DND-41 (cell line): ENCODE measurements at regions not wholly inside any gene's neighbourhood (a gene's known extent, or its start where the extent isn't known, plus 50 kb on each side); places are given as distances from the start of the nearest gene placed in this dataset.

ENCODE experiments used
- ATAC-seq: fragments of 200-7000 bp; cut with Tn5 transposase; 3 replicates; pipeline ENCODE4 v1.9.1; 2021; ENCODE audit warnings: low read depth; ENCODE audit not compliant: insufficient read depth
- DNase-seq: peaks from one replicate; pipeline ENCODE4 v3.0.0-alpha.2; 2020
- H2AFZ ChIP-seq: 2 replicates; pipeline ENCODE4 v1.6.0; 2012; ENCODE audit warnings: low read depth, low read length
- H3K27ac ChIP-seq: 2 replicates; pipeline ENCODE4 v1.5.1; 2012; ENCODE audit warnings: low read length, inconsistent platforms
- H3K27me3 ChIP-seq: fragments of 200-600 bp; sonication (generic); 2 replicates; pipeline ENCODE4 v1.6.0; 2012; ENCODE audit warnings: low read length, mild to moderate bottlenecking, inconsistent platforms; ENCODE audit not compliant: insufficient read depth, poor library complexity
- H3K36me3 ChIP-seq: 2 replicates; pipeline ENCODE4 v1.5.1; 2012; ENCODE audit warnings: low read length, inconsistent platforms; ENCODE audit not compliant: insufficient read depth
- H3K4me1 ChIP-seq: 2 replicates; pipeline ENCODE4 v1.5.1; 2012; ENCODE audit warnings: mild to moderate bottlenecking, low read length; ENCODE audit not compliant: insufficient read depth
- H3K4me2 ChIP-seq: 2 replicates; pipeline ENCODE4 v1.6.0; 2012; ENCODE audit warnings: mild to moderate bottlenecking, moderate library complexity, low read length, inconsistent platforms; ENCODE audit not compliant: insufficient read depth
- H3K4me3 ChIP-seq, 2 experiments: fragments of 200-600 bp in 1 of 2; shearing (Covaris generic) in 1 of 2; 2 replicates each; pipeline ENCODE4 v1.5.1; 2012 to 2016; ENCODE audit warnings: inconsistent platforms in 2 of 2, low read length in 2 of 2, mild to moderate bottlenecking in 2 of 2, low read depth in 1 of 2, moderate library complexity in 1 of 2
- H3K79me2 ChIP-seq: 2 replicates; pipeline ENCODE4 v1.6.0; 2012; ENCODE audit warnings: low read length, inconsistent platforms; ENCODE audit not compliant: insufficient read depth
- H3K9ac ChIP-seq: 2 replicates; pipeline ENCODE4 v1.6.0; 2012; ENCODE audit warnings: low read depth, mild to moderate bottlenecking, inconsistent platforms, low read length, moderate library complexity
- H3K9me3 ChIP-seq: 2 replicates; pipeline ENCODE4 v1.5.1; 2012; ENCODE audit warnings: low read length, moderate library complexity, mild to moderate bottlenecking, inconsistent platforms; ENCODE audit not compliant: insufficient read depth, severe bottlenecking
- H4K20me1 ChIP-seq: 2 replicates; pipeline ENCODE4 v1.6.0; 2012; ENCODE audit warnings: low read length; ENCODE audit not compliant: insufficient read depth
- EZH2 ChIP-seq: IDR thresholded peaks from 3 replicates; pipeline ENCODE4 v1.6.1; 2012; ENCODE audit warnings: borderline replicate concordance, low read depth, mild to moderate bottlenecking, moderate library complexity, low read length, inconsistent platforms; ENCODE audit not compliant: severe bottlenecking
- TF ChIP-seq, protein P1 (sequence below): IDR thresholded peaks from 2 replicates; pipeline ENCODE4 v1.5.1; 2012; ENCODE audit warnings: borderline replicate concordance, low read length, moderate library complexity, mild to moderate bottlenecking; ENCODE audit not compliant: poor library complexity, severe bottlenecking; ENCODE audit errors: extremely low read depth

DNA sequence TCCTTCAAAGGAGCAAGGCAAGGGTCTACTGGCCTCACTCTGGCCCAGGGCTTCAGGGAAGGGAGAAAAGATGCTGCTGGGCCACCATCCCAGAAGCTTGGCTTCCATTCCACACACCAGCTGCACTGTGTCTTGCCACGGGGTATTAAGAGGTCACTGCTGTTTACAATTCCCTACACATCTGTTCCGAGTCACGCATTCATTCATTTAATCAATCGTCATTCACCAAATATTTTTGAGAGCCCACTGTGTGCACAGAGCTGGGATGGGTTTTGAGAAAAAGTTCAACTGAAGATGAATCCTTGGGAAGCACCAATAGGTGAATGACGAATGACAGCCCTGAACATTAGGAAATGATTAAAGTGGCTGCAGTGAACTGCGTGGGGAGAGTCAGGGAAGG lies 101.7 kb downstream of the NAV1 start:
- DNase-seq = no peak
- Histone ChIP-seq H3K4me1 (no peaks in the 10 kb centered on the region), H3K4me3 (no peak overlapping the region), H3K4me2 (no peak overlapping the region), H3K27ac (no peak overlapping the region), H3K9me3 (no peaks in the 10 kb centered on the region), H4K20me1 (no peaks in the 10 kb centered on the region; the same call in 1 of the 2 replicates), H3K27me3 (peaks cover 25% of the 10 kb centered on the region), H3K79me2 (no peaks in the 10 kb centered on the region), H2AFZ (no peak overlapping the region), H3K9ac (no peak overlapping the region), H3K36me3 (no peaks in the 10 kb centered on the region)
- TF ChIP-seq, protein P1, sequence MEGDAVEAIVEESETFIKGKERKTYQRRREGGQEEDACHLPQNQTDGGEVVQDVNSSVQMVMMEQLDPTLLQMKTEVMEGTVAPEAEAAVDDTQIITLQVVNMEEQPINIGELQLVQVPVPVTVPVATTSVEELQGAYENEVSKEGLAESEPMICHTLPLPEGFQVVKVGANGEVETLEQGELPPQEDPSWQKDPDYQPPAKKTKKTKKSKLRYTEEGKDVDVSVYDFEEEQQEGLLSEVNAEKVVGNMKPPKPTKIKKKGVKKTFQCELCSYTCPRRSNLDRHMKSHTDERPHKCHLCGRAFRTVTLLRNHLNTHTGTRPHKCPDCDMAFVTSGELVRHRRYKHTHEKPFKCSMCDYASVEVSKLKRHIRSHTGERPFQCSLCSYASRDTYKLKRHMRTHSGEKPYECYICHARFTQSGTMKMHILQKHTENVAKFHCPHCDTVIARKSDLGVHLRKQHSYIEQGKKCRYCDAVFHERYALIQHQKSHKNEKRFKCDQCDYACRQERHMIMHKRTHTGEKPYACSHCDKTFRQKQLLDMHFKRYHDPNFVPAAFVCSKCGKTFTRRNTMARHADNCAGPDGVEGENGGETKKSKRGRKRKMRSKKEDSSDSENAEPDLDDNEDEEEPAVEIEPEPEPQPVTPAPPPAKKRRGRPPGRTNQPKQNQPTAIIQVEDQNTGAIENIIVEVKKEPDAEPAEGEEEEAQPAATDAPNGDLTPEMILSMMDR = no peak
- no peak for TF ChIP-seq EZH2
- ATAC-seq = no peak

DNA sequence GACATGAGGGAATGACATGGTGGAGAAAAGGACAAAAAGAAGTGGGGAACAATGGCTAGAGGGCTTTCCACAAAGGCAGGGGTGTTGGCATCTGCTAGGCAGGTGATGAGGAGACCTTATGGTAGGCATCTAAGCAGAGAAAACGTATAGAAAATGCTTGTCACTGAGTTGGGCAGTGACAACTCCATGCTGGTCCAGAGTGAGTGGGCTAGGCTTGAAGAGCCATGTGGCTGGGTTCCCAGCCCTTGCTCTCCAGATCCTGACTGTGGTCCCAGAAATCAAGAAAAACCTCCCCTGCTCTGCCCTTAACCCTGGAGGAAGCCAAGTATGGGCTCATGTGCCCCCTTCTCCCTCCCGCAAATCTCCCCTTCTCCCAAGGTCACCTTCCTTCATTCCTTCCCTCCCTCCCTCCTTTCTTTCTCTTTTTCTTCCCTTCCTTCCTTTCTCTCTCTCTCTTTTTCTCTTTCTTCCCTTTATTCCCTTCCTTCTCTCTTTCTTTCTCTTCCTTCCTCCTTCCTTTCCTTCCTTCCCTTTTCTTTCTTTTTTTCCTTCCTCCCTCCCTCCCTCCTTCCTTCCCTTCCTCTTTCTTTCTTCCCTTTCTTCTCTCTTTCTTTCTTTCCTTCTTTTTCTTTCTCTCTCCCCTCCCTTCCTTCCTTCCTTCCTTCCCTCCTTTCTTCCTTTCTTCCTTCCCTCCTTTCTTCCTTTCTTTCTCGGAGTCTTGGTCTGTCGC lies 102.8 kb downstream of the NAV1 start:
- Histone ChIP-seq H3K79me2 (no peaks in the 10 kb centered on the region), H3K9me3 (no peaks in the 10 kb centered on the region)
- no peak for ATAC-seq

DNA sequence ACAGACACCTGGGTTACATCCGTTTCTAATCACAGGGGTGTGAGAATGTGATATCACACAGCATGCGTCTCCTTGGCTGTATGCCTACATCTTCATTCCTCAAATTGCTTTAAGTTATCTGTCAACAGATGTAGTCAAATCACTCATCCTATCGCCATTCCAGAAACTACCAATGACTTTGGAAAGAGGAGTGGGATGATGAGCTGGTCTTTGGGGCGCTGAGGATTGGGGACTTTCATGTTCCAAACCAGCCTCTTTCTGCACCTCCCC lies 104.8 kb downstream of the NAV1 start:
- Histone ChIP-seq H4K20me1 (no peaks in the 10 kb centered on the region), H3K9me3 (no peaks in the 10 kb centered on the region), H3K36me3 (no peaks in the 10 kb centered on the region), H3K27me3 (peaks cover 12% of the 10 kb centered on the region), H2AFZ (no peak overlapping the region), H3K79me2 (no peaks in the 10 kb centered on the region), H3K27ac (no peak overlapping the region), H3K9ac (no peak overlapping the region), H3K4me3 (no peak overlapping the region), H3K4me2 (no peak overlapping the region), H3K4me1 (no peaks in the 10 kb centered on the region)
- no peak for ATAC-seq
- TF ChIP-seq EZH2 = no peak
- TF ChIP-seq, protein P1 = no peak
- no peak for DNase-seq

More for the DNA sequence above, 102.8 kb downstream of the NAV1 start:
- no peak overlapping the region for H3K4me2 ChIP-seq
- H2AFZ ChIP-seq = no peak overlapping the region
- H3K27me3 ChIP-seq = peaks cover 23% of the 10 kb centered on the region
- no peaks in the 10 kb centered on the region for H3K4me1 ChIP-seq
- no peaks in the 10 kb centered on the region for H3K36me3 ChIP-seq
- no peak overlapping the region for H3K9ac ChIP-seq
- H3K4me3 ChIP-seq = no peak overlapping the region
- TF ChIP-seq, protein P1 = no peak
- no peak for TF ChIP-seq EZH2
- no peak for DNase-seq
- no peak overlapping the region for H3K27ac ChIP-seq
- no peaks in the 10 kb centered on the region for H4K20me1 ChIP-seq
